ENCODE measurements at regions not wholly inside any gene's neighbourhood (a gene's known extent, or its start where the extent isn't known, plus 50 kb on each side); places are given as distances from the start of the nearest gene placed in this dataset.
A peak's percentile ranks its signal among the peaks of the same experiment; 100 is the strongest.

GRCh38 chr9:99578666-99579065 is 243.0 kb upstream of the NR4A3 start:
- Histone ChIP-seq H3K4me1 (peaks cover 0 to 20% (median 0%) of the 10 kb centered on the region in 9 donors), H3K27ac (no peak overlapping the region), H3K4me3 (no peak overlapping the region), H3K36me3 (no peaks in the 10 kb centered on the region), H3K27me3 (no peaks in the 10 kb centered on the region), H3K9me3 (no peaks in the 10 kb centered on the region)
- ATAC-seq (no peak), DNase-seq (no peak)
- 94 to 100% methylated on average over 1 of the region's 1 CpG for WGBS, 2 donors
- TF ChIP-seq, protein P1, sequence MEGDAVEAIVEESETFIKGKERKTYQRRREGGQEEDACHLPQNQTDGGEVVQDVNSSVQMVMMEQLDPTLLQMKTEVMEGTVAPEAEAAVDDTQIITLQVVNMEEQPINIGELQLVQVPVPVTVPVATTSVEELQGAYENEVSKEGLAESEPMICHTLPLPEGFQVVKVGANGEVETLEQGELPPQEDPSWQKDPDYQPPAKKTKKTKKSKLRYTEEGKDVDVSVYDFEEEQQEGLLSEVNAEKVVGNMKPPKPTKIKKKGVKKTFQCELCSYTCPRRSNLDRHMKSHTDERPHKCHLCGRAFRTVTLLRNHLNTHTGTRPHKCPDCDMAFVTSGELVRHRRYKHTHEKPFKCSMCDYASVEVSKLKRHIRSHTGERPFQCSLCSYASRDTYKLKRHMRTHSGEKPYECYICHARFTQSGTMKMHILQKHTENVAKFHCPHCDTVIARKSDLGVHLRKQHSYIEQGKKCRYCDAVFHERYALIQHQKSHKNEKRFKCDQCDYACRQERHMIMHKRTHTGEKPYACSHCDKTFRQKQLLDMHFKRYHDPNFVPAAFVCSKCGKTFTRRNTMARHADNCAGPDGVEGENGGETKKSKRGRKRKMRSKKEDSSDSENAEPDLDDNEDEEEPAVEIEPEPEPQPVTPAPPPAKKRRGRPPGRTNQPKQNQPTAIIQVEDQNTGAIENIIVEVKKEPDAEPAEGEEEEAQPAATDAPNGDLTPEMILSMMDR (IDR thresholded peaks at IDR 0.05): no peak
- intact Hi-C loops (cut with DNase I): no loop called here

GRCh38 chr9:99579964-99580363 is 241.7 kb upstream of the NR4A3 start:
- H3K36me3 ChIP-seq: no peaks in the 10 kb centered on the region
- WGBS, 2 donors: 85 to 87% methylated on average over 4 of the region's 4 CpGs
- TF ChIP-seq, protein P1 (IDR thresholded peaks at IDR 0.05): no peak
- no peaks in the 10 kb centered on the region for H3K27me3 ChIP-seq
- intact Hi-C loops (cut with DNase I): no loop called here
- peaks cover 0 to 20% (median 0%) of the 10 kb centered on the region in 9 donors for H3K4me1 ChIP-seq
- peak overlapping the region in 1 of 10 donors; percentile 77 for H3K27ac ChIP-seq
- DNase-seq (no peak), ATAC-seq (peak in 5 of 8 donors; percentile 42 to 70 (median 67))
- no peak overlapping the region for H3K4me3 ChIP-seq
- H3K9me3 ChIP-seq: no peaks in the 10 kb centered on the region

DNA sequence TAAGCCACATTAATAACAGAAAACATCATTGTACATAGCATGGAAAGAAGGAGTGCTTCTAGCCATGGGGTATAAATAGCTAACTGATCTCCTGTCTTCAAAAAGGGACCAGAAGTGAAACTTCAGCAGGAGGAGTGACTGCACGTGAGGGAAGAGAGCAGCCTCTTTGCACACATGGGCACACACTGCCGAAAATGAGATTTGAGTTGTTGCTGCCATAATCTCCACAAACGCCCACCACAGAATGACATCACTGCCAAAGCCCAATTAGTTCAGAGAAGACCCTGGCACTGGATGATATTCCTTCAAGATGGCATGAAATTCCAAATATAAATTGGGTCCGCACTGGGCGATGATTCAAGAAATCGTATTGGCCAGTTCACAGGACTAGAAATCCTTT is 238.9 kb upstream of the NR4A3 start:
- H3K9me3 ChIP-seq: no peaks in the 10 kb centered on the region
- H3K27me3 ChIP-seq: no peaks in the 10 kb centered on the region
- DNase-seq (no peak), ATAC-seq (no peak)
- intact Hi-C loops (cut with DNase I): no loop called here
- 80 to 86% methylated on average over 6 of the region's 6 CpGs for WGBS, 2 donors
- H3K27ac ChIP-seq: no peak overlapping the region
- H3K4me3 ChIP-seq: no peak overlapping the region
- H3K4me1 ChIP-seq: peaks cover 0 to 20% (median 0%) of the 10 kb centered on the region in 9 donors
- H3K36me3 ChIP-seq: no peaks in the 10 kb centered on the region
- TF ChIP-seq, protein P1 (IDR thresholded peaks at IDR 0.05): no peak

DNA sequence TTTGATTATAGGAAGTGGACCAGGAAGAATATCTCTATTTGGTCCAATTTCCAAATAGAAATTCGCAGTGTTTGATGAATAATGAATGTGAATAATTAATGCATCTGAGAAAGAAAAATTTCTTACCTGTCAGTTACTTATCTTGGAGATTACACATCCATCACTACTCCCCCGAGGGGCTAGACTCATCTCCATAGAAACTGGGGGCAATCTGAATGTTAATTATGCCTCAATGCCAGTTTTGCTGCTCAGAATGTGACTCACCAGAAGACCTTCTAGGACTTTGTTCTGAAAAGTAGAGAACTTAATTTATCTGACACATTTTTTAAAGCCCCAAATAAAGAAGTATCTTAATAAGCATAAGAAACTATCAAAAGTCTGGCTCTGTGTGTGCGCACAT is 233.4 kb upstream of the NR4A3 start:
- no peak overlapping the region for H3K4me3 ChIP-seq
- no peak for DNase-seq
- no peak for ATAC-seq
- intact Hi-C loops (cut with DNase I): loop anchor here in 1 of 10 donors (2.0 kb wide), 1 partner anchor 59 kb away; no protein-coding TSS in a partner anchor
- TF ChIP-seq, protein P1 (IDR thresholded peaks at IDR 0.05): no peak
- H3K27ac ChIP-seq: no peak overlapping the region
- no peaks in the 10 kb centered on the region for H3K27me3 ChIP-seq
- peaks cover 0 to 11% (median 0%) of the 10 kb centered on the region in 9 donors for H3K4me1 ChIP-seq
- no peaks in the 10 kb centered on the region for H3K36me3 ChIP-seq
- H3K9me3 ChIP-seq: no peaks in the 10 kb centered on the region
- 84 to 86% methylated on average over 3 of the region's 3 CpGs for whole genome bisulfite sequencing, 2 donors
